Lower leg skin (tissue), 4 donors: ENCODE measurements at regions not wholly inside any gene's neighbourhood (a gene's known extent, or its start where the extent isn't known, plus 50 kb on each side); places are given as distances from the start of the nearest gene placed in this dataset.

Experiments used
- DNase-seq, 2 donors: peaks; one replicate each; pipeline ENCODE4 v3.0.0-alpha.2; 2019; ENCODE audit warnings: low spot score in 2 of 2
- H3K4me3 ChIP-seq: fragments of 200-600 bp; sonication (generic); 2 replicates; pipeline ENCODE4 v1.5.1; 2017; ENCODE audit warnings: mild to moderate bottlenecking, low read depth; ENCODE audit not compliant: poor library complexity, severe bottlenecking
- POLR2A ChIP-seq, 2 donors: fragments of 450-650 bp; IDR thresholded peaks; one replicate each; pipeline ENCODE4 v1.6.1; 2016 to 2017; ENCODE audit warnings: antibody characterized with exemption in 2 of 2, mild to moderate bottlenecking in 1 of 2, moderate library complexity in 1 of 2
- WGBS, 2 donors: methylation state at CpG; one replicate each; pipeline ENCODE4 v1.1.5; 2018; 5-methylcytosine and 5-hydroxymethylcytosine counted together
- intact Hi-C: fragments of 100-400 bp; cut with DNase I; formaldehyde crosslinking; loops from one replicate; pipeline ENCODE4 v1.15.0; 2023; ENCODE audit warnings: low total_unique reads
- TF ChIP-seq, protein P1 (sequence below), 3 donors: fragments of 450-650 bp; IDR thresholded peaks; one replicate each; pipeline ENCODE4 v1.5.1; 2016; ENCODE audit warnings: antibody characterized with exemption in 3 of 3, mild to moderate bottlenecking in 3 of 3, moderate library complexity in 2 of 3

DNA sequence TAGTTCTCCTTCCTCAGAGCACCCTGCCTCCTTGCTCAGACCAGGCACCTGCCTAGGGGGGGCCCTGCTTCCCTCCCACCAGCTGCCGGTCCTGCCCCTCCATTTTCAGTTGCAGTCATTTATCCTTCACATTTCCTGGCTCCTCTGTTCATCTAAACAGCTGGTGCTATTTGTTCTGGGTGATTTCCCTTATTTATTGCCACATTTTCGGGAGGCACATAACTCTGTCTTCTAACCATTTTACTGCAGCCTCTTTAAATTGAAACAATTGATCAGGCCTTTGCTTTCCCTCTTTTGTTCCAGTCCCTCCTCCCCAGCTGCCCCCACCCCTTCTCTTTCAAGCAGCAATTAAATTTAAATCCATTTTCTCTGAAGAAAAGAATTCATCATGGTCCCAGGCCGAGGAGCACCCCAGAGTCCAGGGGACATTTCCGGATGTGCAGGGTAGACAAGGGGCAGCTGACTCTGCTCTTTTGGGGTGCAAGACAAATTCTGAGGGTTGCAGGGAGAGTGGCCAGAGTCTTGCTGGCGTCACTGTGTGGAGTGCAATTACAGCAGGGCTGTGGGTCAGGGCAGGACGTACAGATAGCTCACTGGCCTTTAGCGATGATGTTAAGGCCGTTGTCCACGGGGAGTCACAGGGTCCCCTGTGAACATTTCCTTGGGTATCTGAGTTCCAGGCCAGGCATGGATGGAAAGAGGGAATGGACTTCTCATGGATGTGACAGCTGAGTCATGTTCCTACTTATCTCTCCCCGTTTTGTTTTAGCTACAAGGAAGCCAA is 476.4 kb downstream of the TBC1D22A start:
- intact Hi-C loops = no loop called here
- peak in 1 of 2 donors; percentile 49 for DNase-seq
- TF ChIP-seq, protein P1, sequence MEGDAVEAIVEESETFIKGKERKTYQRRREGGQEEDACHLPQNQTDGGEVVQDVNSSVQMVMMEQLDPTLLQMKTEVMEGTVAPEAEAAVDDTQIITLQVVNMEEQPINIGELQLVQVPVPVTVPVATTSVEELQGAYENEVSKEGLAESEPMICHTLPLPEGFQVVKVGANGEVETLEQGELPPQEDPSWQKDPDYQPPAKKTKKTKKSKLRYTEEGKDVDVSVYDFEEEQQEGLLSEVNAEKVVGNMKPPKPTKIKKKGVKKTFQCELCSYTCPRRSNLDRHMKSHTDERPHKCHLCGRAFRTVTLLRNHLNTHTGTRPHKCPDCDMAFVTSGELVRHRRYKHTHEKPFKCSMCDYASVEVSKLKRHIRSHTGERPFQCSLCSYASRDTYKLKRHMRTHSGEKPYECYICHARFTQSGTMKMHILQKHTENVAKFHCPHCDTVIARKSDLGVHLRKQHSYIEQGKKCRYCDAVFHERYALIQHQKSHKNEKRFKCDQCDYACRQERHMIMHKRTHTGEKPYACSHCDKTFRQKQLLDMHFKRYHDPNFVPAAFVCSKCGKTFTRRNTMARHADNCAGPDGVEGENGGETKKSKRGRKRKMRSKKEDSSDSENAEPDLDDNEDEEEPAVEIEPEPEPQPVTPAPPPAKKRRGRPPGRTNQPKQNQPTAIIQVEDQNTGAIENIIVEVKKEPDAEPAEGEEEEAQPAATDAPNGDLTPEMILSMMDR (IDR thresholded peaks at IDR 0.05) = no peak
- no peak for TF ChIP-seq POLR2A (IDR thresholded peaks at IDR 0.05)
- 61 to 64% methylated on average over 10 of the region's 10 CpGs for WGBS, 2 donors
- H3K4me3 ChIP-seq = no peak overlapping the region

DNA sequence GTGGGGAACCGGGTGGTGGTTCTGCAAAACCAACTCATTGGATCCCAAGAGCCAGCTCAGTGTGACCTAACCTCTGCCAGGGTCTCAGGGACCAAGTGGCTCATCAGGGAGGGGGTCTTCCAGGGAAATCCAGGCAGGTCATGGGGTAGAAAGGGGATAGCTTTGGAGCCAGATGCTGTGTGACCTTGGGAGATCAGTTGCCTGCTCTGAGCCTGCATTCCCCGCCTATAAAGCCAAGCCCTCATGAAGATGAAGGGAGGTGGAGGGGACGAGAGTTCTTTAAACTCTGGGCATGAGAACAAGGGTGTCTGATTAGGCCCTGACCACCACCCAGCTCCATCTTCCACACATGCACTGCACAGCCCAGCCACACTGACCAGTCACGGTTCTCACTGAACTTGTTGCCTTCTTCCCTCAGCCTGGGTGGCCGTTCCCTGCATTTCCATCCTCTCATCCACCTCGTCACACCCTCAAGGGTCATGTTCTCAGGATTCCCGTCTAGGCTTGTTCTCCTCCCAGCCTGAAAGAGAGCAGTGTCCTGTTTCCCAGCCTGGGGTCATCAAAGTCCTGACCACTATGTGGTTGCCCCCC is 475.5 kb downstream of the TBC1D22A start:
- DNase-seq = peak in 1 of 2 donors; percentile 56
- TF ChIP-seq, protein P1 (IDR thresholded peaks at IDR 0.05) = no peak
- no peak for TF ChIP-seq POLR2A (IDR thresholded peaks at IDR 0.05)
- no peak overlapping the region for H3K4me3 ChIP-seq
- intact Hi-C loops = no loop called here
- 66 to 79% methylated on average over 7 of the region's 7 CpGs for WGBS, 2 donors

DNA sequence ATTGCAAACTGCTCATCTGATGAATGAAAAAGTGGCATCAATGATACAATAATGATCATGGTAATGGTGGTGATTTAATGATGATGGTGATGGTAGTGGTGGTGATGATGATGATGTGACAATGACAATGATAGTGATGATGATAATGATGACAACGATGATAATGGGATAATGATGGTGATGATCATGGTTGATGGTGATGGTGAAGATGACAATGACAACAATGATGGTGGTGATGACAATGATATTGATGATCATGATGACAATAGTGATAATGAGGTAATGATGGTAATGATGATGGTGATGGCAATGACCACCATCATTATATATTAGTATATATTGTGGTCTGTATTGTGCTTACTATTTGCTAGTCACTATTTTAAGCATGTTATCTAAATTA is 474.3 kb downstream of the TBC1D22A start:
- 83 to 90% methylated on average over 1 of the region's 1 CpG for WGBS, 2 donors
- DNase-seq = no peak
- TF ChIP-seq POLR2A (IDR thresholded peaks at IDR 0.05) = no peak
- TF ChIP-seq, protein P1 (IDR thresholded peaks at IDR 0.05) = no peak
- intact Hi-C loops = no loop called here
- no peak overlapping the region for H3K4me3 ChIP-seq

DNA sequence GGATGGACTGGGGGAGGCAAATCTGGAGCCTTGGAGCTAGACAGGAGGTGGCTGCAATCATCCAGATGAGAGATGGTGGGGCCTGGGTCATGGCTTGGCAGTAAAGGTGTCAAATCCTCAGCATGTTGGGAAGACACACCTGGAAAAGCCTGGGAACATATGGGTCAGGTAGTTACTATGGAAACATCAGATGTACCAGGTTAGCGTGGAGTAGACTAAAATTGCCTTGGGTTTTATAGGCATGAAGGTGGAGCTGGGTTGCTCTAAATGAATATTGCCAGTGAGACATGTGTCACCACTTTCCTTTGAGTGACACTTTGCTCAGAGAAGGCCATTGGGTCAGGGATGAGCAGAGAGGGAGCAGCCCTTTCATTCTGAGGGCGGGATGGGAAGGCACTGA is 473.7 kb downstream of the TBC1D22A start:
- 68 to 79% methylated on average over 2 of the region's 2 CpGs for WGBS, 2 donors
- no peak overlapping the region for H3K4me3 ChIP-seq
- TF ChIP-seq, protein P1 (IDR thresholded peaks at IDR 0.05) = no peak
- no peak for TF ChIP-seq POLR2A (IDR thresholded peaks at IDR 0.05)
- no peak for DNase-seq
- intact Hi-C loops = no loop called here

DNA sequence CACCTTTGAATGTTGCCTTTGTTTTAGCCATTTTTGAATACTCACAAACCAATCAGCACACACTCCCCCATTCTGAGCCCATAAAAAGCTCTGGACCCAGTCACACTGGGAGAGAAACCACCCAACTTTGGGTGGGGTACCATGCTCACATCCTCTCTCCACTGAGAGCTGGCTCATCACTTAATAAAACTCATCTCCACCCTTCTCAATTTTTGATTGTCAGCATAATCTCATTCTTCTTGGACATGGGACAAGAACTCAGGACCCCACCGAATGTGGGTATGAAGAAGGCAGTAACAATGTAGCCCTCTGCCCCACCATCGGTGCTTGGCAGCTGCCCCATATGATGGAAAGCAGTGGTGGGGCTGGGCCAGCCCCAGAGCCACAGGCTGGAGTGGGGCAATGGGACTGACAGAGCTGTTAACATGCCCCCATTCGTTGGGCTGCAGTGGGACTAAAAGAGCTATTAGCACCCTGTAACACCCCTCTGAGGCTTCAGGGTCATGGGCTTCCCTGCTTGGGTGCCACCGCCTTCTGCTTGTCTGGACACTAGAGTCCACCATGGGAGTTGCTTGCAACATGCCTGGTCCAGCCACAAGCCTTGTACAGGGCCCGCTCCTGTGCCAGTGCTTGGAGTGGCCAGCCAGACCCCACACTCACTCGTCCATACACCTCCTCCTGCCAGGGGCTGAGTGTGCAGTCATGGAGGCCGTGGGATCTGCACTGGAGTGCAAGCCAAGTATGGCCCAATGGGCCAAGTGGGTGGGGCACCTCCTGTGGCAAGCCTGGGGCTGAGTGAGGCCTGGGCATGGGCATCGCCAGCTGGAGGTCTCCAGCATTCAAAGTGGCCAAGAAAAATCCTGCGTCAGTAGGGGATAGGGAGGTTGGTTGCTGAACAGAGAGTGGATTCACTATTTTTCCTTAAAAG is 471.1 kb downstream of the TBC1D22A start:
- TF ChIP-seq, protein P1 (IDR thresholded peaks at IDR 0.05) = no peak
- no peak for TF ChIP-seq POLR2A (IDR thresholded peaks at IDR 0.05)
- intact Hi-C loops = no loop called here
- H3K4me3 ChIP-seq = no peak overlapping the region
- DNase-seq = peak in 1 of 2 donors; percentile 75
- 70 to 72% methylated on average over 9 of the region's 9 CpGs for WGBS, 2 donors
